GM23338 (cell line): ENCODE measurements at regions not wholly inside any gene's neighbourhood (a gene's known extent, or its start where the extent isn't known, plus 50 kb on each side); places are given as distances from the start of the nearest gene placed in this dataset.

Source experiments
- ATAC-seq: fragments of 200-7000 bp; cut with Tn5 transposase; 3 replicates; pipeline ENCODE4 v1.9.1; 2020
- DNase-seq: peaks from one replicate; pipeline ENCODE4 v3.0.0-alpha.2; 2015; ENCODE audit warnings: low spot score
- H2AFZ ChIP-seq: fragments of 200-600 bp; sonication (generic); 2 replicates; pipeline ENCODE4 v1.8.0; 2016; ENCODE audit warnings: antibody characterized with exemption, mild to moderate bottlenecking, moderate library complexity
- H3F3A ChIP-seq: fragments of 200-600 bp; sonication (generic); replicated peaks from 2 replicates; pipeline ENCODE4 v1.8.0; 2017; ENCODE audit warnings: antibody characterized with exemption, mixed run types, low read depth
- H3K27ac ChIP-seq: fragments of 200-600 bp; sonication (generic); 2 replicates; pipeline ENCODE4 v1.6.1; 2016; ENCODE audit warnings: low read depth
- H3K27me3 ChIP-seq: fragments of 200-600 bp; sonication (generic); 2 replicates; pipeline ENCODE4 v1.8.0; 2016; ENCODE audit warnings: mild to moderate bottlenecking, mixed run types, moderate library complexity; ENCODE audit not compliant: insufficient read depth
- H3K36me3 ChIP-seq: fragments of 200-600 bp; sonication (generic); 2 replicates; pipeline ENCODE4 v1.8.0; 2016; ENCODE audit warnings: mild to moderate bottlenecking; ENCODE audit not compliant: insufficient read depth
- H3K4me1 ChIP-seq: fragments of 200-600 bp; sonication (generic); 2 replicates; pipeline ENCODE4 v1.8.0; 2016; ENCODE audit warnings: mild to moderate bottlenecking, moderate library complexity; ENCODE audit not compliant: insufficient read depth
- H3K4me2 ChIP-seq: fragments of 200-600 bp; sonication (generic); 2 replicates; pipeline ENCODE4 v1.7.1; 2017; ENCODE audit warnings: mixed run types
- H3K4me3 ChIP-seq: fragments of 200-600 bp; sonication (generic); 2 replicates; pipeline ENCODE4 v1.6.1; 2016; ENCODE audit warnings: mixed run types
- H3K79me2 ChIP-seq: fragments of 200-600 bp; sonication (generic); replicated peaks from 2 replicates; pipeline ENCODE4 v1.8.0; 2017; ENCODE audit warnings: mild to moderate bottlenecking; ENCODE audit not compliant: insufficient read depth
- H3K9me2 ChIP-seq: fragments of 200-600 bp; sonication (generic); 2 replicates; pipeline ENCODE4 v1.8.0; 2017; ENCODE audit not compliant: insufficient read depth
- H4K20me1 ChIP-seq: fragments of 200-600 bp; sonication (generic); replicated peaks from 2 replicates; pipeline ENCODE4 v1.8.0; 2017; ENCODE audit warnings: mild to moderate bottlenecking; ENCODE audit not compliant: insufficient read depth
- H3K27ac Mint-ChIP-seq: 2 replicates; pipeline ENCODE4 v1.8.0; 2020; ENCODE audit warnings: inconsistent platforms, mild to moderate bottlenecking, moderate library complexity, mixed read lengths
- H3K27me3 Mint-ChIP-seq: 3 replicates; pipeline ENCODE4 v1.8.0; 2022; ENCODE audit warnings: low read depth, mild to moderate bottlenecking, moderate library complexity, mixed read lengths, inconsistent platforms; ENCODE audit not compliant: insufficient read depth, poor library complexity
- H3K36me3 Mint-ChIP-seq: 3 replicates; pipeline ENCODE4 v1.8.0; 2021; ENCODE audit warnings: low read depth, mild to moderate bottlenecking, inconsistent platforms, moderate library complexity, mixed read lengths
- H3K4me1 Mint-ChIP-seq: 3 replicates; pipeline ENCODE4 v1.8.0; 2020; ENCODE audit warnings: mild to moderate bottlenecking, inconsistent platforms, mixed read lengths
- H3K4me3 Mint-ChIP-seq: 3 replicates; pipeline ENCODE4 v1.8.0; 2021; ENCODE audit warnings: moderate library complexity, mild to moderate bottlenecking, inconsistent platforms, mixed read lengths
- H3K9me3 Mint-ChIP-seq: 3 replicates; pipeline ENCODE4 v1.8.0; 2020; ENCODE audit warnings: moderate library complexity, mild to moderate bottlenecking, inconsistent platforms, mixed read lengths
- CREB1 ChIP-seq: fragments of 250-450 bp; sonication (Bioruptor Pico); IDR thresholded peaks from 2 replicates; pipeline ENCODE4 v1.5.0; 2020; ENCODE audit warnings: low read depth, mild to moderate bottlenecking, moderate library complexity
- ETS1 ChIP-seq: IDR thresholded peaks from 2 replicates; pipeline ENCODE4 v1.6.1; 2016; ENCODE audit warnings: antibody characterized with exemption
- EZH2 ChIP-seq: fragments of 200-600 bp; sonication (generic); IDR thresholded peaks from one replicate; pipeline ENCODE4 v1.8.0; 2017; ENCODE audit warnings: antibody characterized with exemption, mild to moderate bottlenecking, low read depth; ENCODE audit not compliant: unreplicated experiment
- EZH2phosphoT487 ChIP-seq: fragments of 200-600 bp; sonication (generic); IDR thresholded peaks from one replicate; pipeline ENCODE4 v1.8.1; 2018; ENCODE audit warnings: antibody characterized with exemption; ENCODE audit not compliant: unreplicated experiment
- JUNB ChIP-seq: IDR thresholded peaks from one replicate; pipeline ENCODE4 v1.6.1; 2016; ENCODE audit warnings: antibody characterized with exemption; ENCODE audit not compliant: unreplicated experiment
- NANOG ChIP-seq: IDR thresholded peaks from 2 replicates; pipeline ENCODE4 v1.6.1; 2016; ENCODE audit warnings: antibody characterized with exemption, borderline replicate concordance
- POLR2AphosphoS5 ChIP-seq: IDR thresholded peaks from 2 replicates; pipeline ENCODE4 v1.6.1; 2016; ENCODE audit warnings: antibody characterized with exemption, low read depth
- STAT1 ChIP-seq: IDR thresholded peaks from one replicate; pipeline ENCODE4 v1.6.1; 2016; ENCODE audit warnings: antibody characterized with exemption; ENCODE audit not compliant: unreplicated experiment
- ZNF114 ChIP-seq: fragments of 250-450 bp; sonication (Bioruptor Pico); IDR thresholded peaks from 2 replicates; pipeline ENCODE4 v1.5.0; 2020; ENCODE audit warnings: mild to moderate bottlenecking, moderate library complexity
- ZNF331 ChIP-seq: fragments of 250-450 bp; sonication (Bioruptor Pico); IDR thresholded peaks from 2 replicates; pipeline ENCODE4 v1.5.0; 2020; ENCODE audit warnings: low read depth, mild to moderate bottlenecking, moderate library complexity
- ZNF462 ChIP-seq: fragments of 250-450 bp; sonication (Bioruptor Pico); IDR thresholded peaks from 2 replicates; pipeline ENCODE4 v1.5.0; 2020; ENCODE audit warnings: mild to moderate bottlenecking, moderate library complexity
- TF ChIP-seq, protein P1 (sequence below), 2 experiments: fragments of 200-600 bp in 1 of 2; sonication (generic) in 1 of 2; conservative IDR thresholded peaks; 2 replicates each; pipeline versions ENCODE4 v1.5.1 to v1.6.1; 2016 to 2017; ENCODE audit warnings: antibody characterized with exemption in 2 of 2, low read depth in 2 of 2, mild to moderate bottlenecking in 2 of 2, moderate library complexity in 1 of 2
- TF ChIP-seq, protein P2 (sequence below): IDR thresholded peaks from one replicate; pipeline ENCODE4 v1.6.1; 2018; ENCODE audit warnings: antibody characterized with exemption; ENCODE audit not compliant: unreplicated experiment

- TF ChIP-seq JUNB = no peak
These were observed 50.2 kb upstream of the EYA4 start (continued) for GRCh38 chr6:133190912-133191311.

- no peaks in the 10 kb centered on the region for H3K79me2 ChIP-seq
- H3K36me3 ChIP-seq = no peaks in the 10 kb centered on the region
- no peaks in the 10 kb centered on the region for H4K20me1 ChIP-seq
- Mint-ChIP-seq H3K36me3 (peaks cover 5% of the 10 kb centered on the region; the same call in 1 of the 3 replicates), H3K9me3 (0 out of 3 replicates have a peak, but pooled peaks cover 5% of the 10 kb centered on the region), H3K4me1 (peaks cover 35% of the 10 kb centered on the region), H3K27me3 (peaks cover 4% of the 10 kb centered on the region), H3K4me3 (no peak overlapping the region), H3K27ac (no peak overlapping the region)
- peaks cover 28% of the 10 kb centered on the region for H3K4me1 ChIP-seq
- H3K9me2 ChIP-seq = no peaks in the 10 kb centered on the region
- H3F3A ChIP-seq = no peaks in the 10 kb centered on the region
- no peak for ATAC-seq
- H2AFZ ChIP-seq = no peak overlapping the region
- no peak overlapping the region for H3K4me2 ChIP-seq
- no peak for DNase-seq
- no peak overlapping the region for H3K4me3 ChIP-seq
- no peak overlapping the region for H3K27ac ChIP-seq
- no peak for TF ChIP-seq NANOG
- no peak for TF ChIP-seq ETS1
- TF ChIP-seq, protein P1, sequence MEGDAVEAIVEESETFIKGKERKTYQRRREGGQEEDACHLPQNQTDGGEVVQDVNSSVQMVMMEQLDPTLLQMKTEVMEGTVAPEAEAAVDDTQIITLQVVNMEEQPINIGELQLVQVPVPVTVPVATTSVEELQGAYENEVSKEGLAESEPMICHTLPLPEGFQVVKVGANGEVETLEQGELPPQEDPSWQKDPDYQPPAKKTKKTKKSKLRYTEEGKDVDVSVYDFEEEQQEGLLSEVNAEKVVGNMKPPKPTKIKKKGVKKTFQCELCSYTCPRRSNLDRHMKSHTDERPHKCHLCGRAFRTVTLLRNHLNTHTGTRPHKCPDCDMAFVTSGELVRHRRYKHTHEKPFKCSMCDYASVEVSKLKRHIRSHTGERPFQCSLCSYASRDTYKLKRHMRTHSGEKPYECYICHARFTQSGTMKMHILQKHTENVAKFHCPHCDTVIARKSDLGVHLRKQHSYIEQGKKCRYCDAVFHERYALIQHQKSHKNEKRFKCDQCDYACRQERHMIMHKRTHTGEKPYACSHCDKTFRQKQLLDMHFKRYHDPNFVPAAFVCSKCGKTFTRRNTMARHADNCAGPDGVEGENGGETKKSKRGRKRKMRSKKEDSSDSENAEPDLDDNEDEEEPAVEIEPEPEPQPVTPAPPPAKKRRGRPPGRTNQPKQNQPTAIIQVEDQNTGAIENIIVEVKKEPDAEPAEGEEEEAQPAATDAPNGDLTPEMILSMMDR (conservative IDR thresholded peaks at IDR 0.05; ENCODE audit: low read depth in 2 of 2) = no peak
- TF ChIP-seq EZH2 = no peak
- no peak for TF ChIP-seq EZH2phosphoT487
- no peak for TF ChIP-seq ZNF331 (CRISPR knock-in tag)
- TF ChIP-seq STAT1 = no peak
- no peak for TF ChIP-seq CREB1 (CRISPR knock-in tag)
- TF ChIP-seq POLR2AphosphoS5 = no peak
- no peak for TF ChIP-seq ZNF114
- TF ChIP-seq, protein P2, sequence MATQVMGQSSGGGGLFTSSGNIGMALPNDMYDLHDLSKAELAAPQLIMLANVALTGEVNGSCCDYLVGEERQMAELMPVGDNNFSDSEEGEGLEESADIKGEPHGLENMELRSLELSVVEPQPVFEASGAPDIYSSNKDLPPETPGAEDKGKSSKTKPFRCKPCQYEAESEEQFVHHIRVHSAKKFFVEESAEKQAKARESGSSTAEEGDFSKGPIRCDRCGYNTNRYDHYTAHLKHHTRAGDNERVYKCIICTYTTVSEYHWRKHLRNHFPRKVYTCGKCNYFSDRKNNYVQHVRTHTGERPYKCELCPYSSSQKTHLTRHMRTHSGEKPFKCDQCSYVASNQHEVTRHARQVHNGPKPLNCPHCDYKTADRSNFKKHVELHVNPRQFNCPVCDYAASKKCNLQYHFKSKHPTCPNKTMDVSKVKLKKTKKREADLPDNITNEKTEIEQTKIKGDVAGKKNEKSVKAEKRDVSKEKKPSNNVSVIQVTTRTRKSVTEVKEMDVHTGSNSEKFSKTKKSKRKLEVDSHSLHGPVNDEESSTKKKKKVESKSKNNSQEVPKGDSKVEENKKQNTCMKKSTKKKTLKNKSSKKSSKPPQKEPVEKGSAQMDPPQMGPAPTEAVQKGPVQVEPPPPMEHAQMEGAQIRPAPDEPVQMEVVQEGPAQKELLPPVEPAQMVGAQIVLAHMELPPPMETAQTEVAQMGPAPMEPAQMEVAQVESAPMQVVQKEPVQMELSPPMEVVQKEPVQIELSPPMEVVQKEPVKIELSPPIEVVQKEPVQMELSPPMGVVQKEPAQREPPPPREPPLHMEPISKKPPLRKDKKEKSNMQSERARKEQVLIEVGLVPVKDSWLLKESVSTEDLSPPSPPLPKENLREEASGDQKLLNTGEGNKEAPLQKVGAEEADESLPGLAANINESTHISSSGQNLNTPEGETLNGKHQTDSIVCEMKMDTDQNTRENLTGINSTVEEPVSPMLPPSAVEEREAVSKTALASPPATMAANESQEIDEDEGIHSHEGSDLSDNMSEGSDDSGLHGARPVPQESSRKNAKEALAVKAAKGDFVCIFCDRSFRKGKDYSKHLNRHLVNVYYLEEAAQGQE = no peak
- no peak for TF ChIP-seq ZNF462 (CRISPR knock-in tag)
- TF ChIP-seq JUNB = no peak
- no peaks in the 10 kb centered on the region for H3K27me3 ChIP-seq
These were observed 49.8 kb upstream of the EYA4 start for GRCh38 chr6:133191323-133191722.
